Fibroblast of peridontal ligament (primary cell): ENCODE measurements at regions not wholly inside any gene's neighbourhood (a gene's known extent, or its start where the extent isn't known, plus 50 kb on each side); places are given as distances from the start of the nearest gene placed in this dataset.

Experiments
- DNase-seq: peaks from one replicate; pipeline ENCODE4 v3.0.0-alpha.2; 2010; ENCODE audit errors: extremely low read depth

- no peak for DNase-seq
Measured at GRCh38 chr2:187274146-187274545, 173.9 kb downstream of the CALCRL start.

GRCh38 chr2:187272255-187272654, 175.8 kb downstream of the CALCRL start:
- no peak for DNase-seq

- no peak for DNase-seq
Measured at GRCh38 chr2:187271825-187272224, 176.2 kb downstream of the CALCRL start.

GRCh38 chr2:187266645-187267044, 181.4 kb downstream of the CALCRL start:
- no peak for DNase-seq

- no peak for DNase-seq
Measured at GRCh38 chr2:187266147-187266546, 181.9 kb downstream of the CALCRL start.

- no peak for DNase-seq
Measured at GRCh38 chr2:187264612-187265011, 183.4 kb downstream of the CALCRL start.

GRCh38 chr2:187263675-187264560, 184.1 kb downstream of the CALCRL start:
- DNase-seq, result no peak

- no peak for DNase-seq
Measured at GRCh38 chr2:187261705-187262104, 186.3 kb downstream of the CALCRL start.

- DNase-seq, result no peak
Measured at GRCh38 chr2:187252063-187252462, 196.0 kb downstream of the CALCRL start.

GRCh38 chr2:187250137-187250536, 197.9 kb downstream of the CALCRL start:
- no peak for DNase-seq

- DNase-seq, result peak; percentile 14
Measured at GRCh38 chr2:187233811-187234210, 214.2 kb downstream of the CALCRL start.

- no peak for DNase-seq
Measured at GRCh38 chr2:187232749-187233148, 215.3 kb downstream of the CALCRL start.

GRCh38 chr2:187230088-187230487, 218.0 kb downstream of the CALCRL start:
- DNase-seq, result no peak

GRCh38 chr2:187228986-187229385, 219.1 kb downstream of the CALCRL start:
- no peak for DNase-seq

- DNase-seq, result no peak
Measured at GRCh38 chr2:187224989-187225388, 223.1 kb downstream of the CALCRL start.

GRCh38 chr2:187220071-187220470, 228.0 kb downstream of the CALCRL start:
- DNase-seq, result no peak

- DNase-seq, result peak; percentile 65
Measured at GRCh38 chr2:187215532-187216240, 232.4 kb downstream of the CALCRL start.

- no peak for DNase-seq
Measured at GRCh38 chr2:187214306-187214705, 233.7 kb downstream of the CALCRL start.

- no peak for DNase-seq
Measured at GRCh38 chr2:187213798-187214197, 234.3 kb downstream of the CALCRL start.

GRCh38 chr2:187210726-187211125, 237.3 kb downstream of the CALCRL start:
- no peak for DNase-seq

GRCh38 chr2:187208199-187208785, 239.8 kb downstream of the CALCRL start:
- no peak for DNase-seq

GRCh38 chr2:187207126-187207525, 240.9 kb downstream of the CALCRL start:
- DNase-seq, result no peak

GRCh38 chr2:187206471-187206870, 241.6 kb downstream of the CALCRL start:
- no peak for DNase-seq
